ENCODE measurements at regions not wholly inside any gene's neighbourhood (a gene's known extent, or its start where the extent isn't known, plus 50 kb on each side); places are given as distances from the start of the nearest gene placed in this dataset.

- Histone ChIP-seq H3K4me1 (ENCODE audit: insufficient read depth, low read length, poor library complexity, severe bottlenecking) (no peaks in the 10 kb centered on the region), H3K36me3 (ENCODE audit: insufficient read depth, low read length) (no peaks in the 10 kb centered on the region), H3K27me3 (ENCODE audit: insufficient read depth, low read length, poor library complexity, severe bottlenecking) (no peaks in the 10 kb centered on the region), H3K9me3 (ENCODE audit: insufficient read depth, low read depth, low read length) (no peaks in the 10 kb centered on the region), H3K4me2 (ENCODE audit: low read depth, low read length, poor library complexity, severe bottlenecking) (no peak overlapping the region), H3K9me2 (replicated peaks; ENCODE audit: low read depth, low read length) (no peaks in the 10 kb centered on the region), H3K4me3 (ENCODE audit: low read length, poor library complexity, severe bottlenecking) (no peak overlapping the region), H3F3A (ENCODE audit: low read depth) (no peaks in the 10 kb centered on the region), H2AFZ (ENCODE audit: low read length) (no peak overlapping the region), H4K20me1 (ENCODE audit: insufficient read depth, low read length, poor library complexity, severe bottlenecking) (no peaks in the 10 kb centered on the region), H3K9ac (ENCODE audit: low read depth, low read length, poor library complexity, severe bottlenecking) (no peak overlapping the region), H3K79me2 (ENCODE audit: insufficient read depth, low read length) (no peaks in the 10 kb centered on the region)
- TF ChIP-seq CTCF (conservative IDR thresholded peaks at IDR 0.05; ENCODE audit: low read length) (no peak), EZH2phosphoT487 (IDR thresholded peaks at IDR 0.05; ENCODE audit: borderline replicate concordance) (no peak)
Observed at GRCh38 chr10:123557366-123558108, 108.6 kb upstream of the GPR26 start.

- H4K20me1 ChIP-seq (ENCODE audit: insufficient read depth, low read length, poor library complexity, severe bottlenecking): no peaks in the 10 kb centered on the region
- H3K4me1 ChIP-seq (ENCODE audit: insufficient read depth, low read length, poor library complexity, severe bottlenecking): no peaks in the 10 kb centered on the region
- H3K79me2 ChIP-seq (ENCODE audit: insufficient read depth, low read length): no peaks in the 10 kb centered on the region
- TF ChIP-seq CTCF (conservative IDR thresholded peaks at IDR 0.05; ENCODE audit: low read length) (no peak), EZH2phosphoT487 (IDR thresholded peaks at IDR 0.05; ENCODE audit: borderline replicate concordance) (no peak)
- H3K4me3 ChIP-seq (ENCODE audit: low read length, poor library complexity, severe bottlenecking): no peak overlapping the region
- H3K4me2 ChIP-seq (ENCODE audit: low read depth, low read length, poor library complexity, severe bottlenecking): no peak overlapping the region
- H3F3A ChIP-seq (ENCODE audit: low read depth): no peaks in the 10 kb centered on the region
- H2AFZ ChIP-seq (ENCODE audit: low read length): no peak overlapping the region
- H3K9me3 ChIP-seq (ENCODE audit: insufficient read depth, low read depth, low read length): no peaks in the 10 kb centered on the region
- H3K9me2 ChIP-seq (replicated peaks; ENCODE audit: low read depth, low read length): no peaks in the 10 kb centered on the region
- H3K36me3 ChIP-seq (ENCODE audit: insufficient read depth, low read length): no peaks in the 10 kb centered on the region
- no peaks in the 10 kb centered on the region for H3K27me3 ChIP-seq (ENCODE audit: insufficient read depth, low read length, poor library complexity, severe bottlenecking)
- H3K9ac ChIP-seq (ENCODE audit: low read depth, low read length, poor library complexity, severe bottlenecking): no peak overlapping the region
Observed at GRCh38 chr10:123558651-123559050, 107.5 kb upstream of the GPR26 start.

GRCh38 chr10:123559066-123559822 lies 106.9 kb upstream of the GPR26 start:
- TF ChIP-seq EZH2phosphoT487 (IDR thresholded peaks at IDR 0.05; ENCODE audit: borderline replicate concordance) (no peak), CTCF (conservative IDR thresholded peaks at IDR 0.05; ENCODE audit: low read length) (peak; percentile 99)
- Histone ChIP-seq H3K9ac (ENCODE audit: low read depth, low read length, poor library complexity, severe bottlenecking) (no peak overlapping the region), H3F3A (ENCODE audit: low read depth) (no peaks in the 10 kb centered on the region), H3K36me3 (ENCODE audit: insufficient read depth, low read length) (no peaks in the 10 kb centered on the region), H3K9me3 (ENCODE audit: insufficient read depth, low read depth, low read length) (no peaks in the 10 kb centered on the region), H3K4me1 (ENCODE audit: insufficient read depth, low read length, poor library complexity, severe bottlenecking) (no peaks in the 10 kb centered on the region), H2AFZ (ENCODE audit: low read length) (no peak overlapping the region), H4K20me1 (ENCODE audit: insufficient read depth, low read length, poor library complexity, severe bottlenecking) (no peaks in the 10 kb centered on the region), H3K9me2 (replicated peaks; ENCODE audit: low read depth, low read length) (no peaks in the 10 kb centered on the region), H3K4me2 (ENCODE audit: low read depth, low read length, poor library complexity, severe bottlenecking) (no peak overlapping the region), H3K79me2 (ENCODE audit: insufficient read depth, low read length) (no peaks in the 10 kb centered on the region), H3K27me3 (ENCODE audit: insufficient read depth, low read length, poor library complexity, severe bottlenecking) (no peaks in the 10 kb centered on the region), H3K4me3 (ENCODE audit: low read length, poor library complexity, severe bottlenecking) (no peak overlapping the region)
